ENCODE measurements at regions not wholly inside any gene's neighbourhood (a gene's known extent, or its start where the extent isn't known, plus 50 kb on each side); places are given as distances from the start of the nearest gene placed in this dataset.

DNA sequence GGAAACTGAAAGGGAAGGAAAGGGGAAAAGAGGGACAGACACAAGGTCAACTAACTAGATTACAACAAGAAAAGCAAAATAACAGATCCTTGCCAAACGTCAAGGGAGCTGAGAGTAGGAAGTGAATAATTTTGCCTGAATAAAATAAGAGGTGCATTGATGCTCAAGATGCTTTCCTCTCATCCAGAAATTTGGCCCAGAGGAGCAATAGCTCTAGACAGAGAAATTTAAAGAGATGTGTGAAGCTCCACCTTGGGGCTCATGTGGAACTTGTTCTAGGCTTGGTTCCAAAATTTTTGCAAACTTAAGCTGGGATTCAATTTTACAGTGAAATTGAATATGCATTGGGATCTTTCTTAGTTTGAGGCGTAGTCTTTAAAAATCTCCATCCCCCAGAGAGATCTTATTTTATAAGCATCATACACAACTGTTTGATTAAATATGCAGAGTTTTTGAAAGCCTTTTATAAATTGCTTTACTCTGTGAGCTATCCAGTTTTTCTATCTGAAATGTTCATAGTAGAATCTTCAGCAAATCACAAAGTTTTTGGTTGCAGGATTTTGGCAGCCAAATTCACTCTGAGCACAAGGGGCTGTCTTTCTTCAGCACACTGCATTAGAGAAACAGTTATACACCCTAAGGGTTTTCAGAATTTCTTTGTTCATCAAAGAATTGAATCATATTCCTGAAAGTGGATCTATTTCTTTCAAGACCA is 1159.5 kb downstream of the ADGRL3 start:
- DNase-seq (ENCODE audit: low read depth, low spot score) (no peak), ATAC-seq (no peak), FAIRE-seq (no peak)
- TF ChIP-seq GABPA (IDR thresholded peaks at IDR 0.05; ENCODE audit: low read depth), result no peak
- no peak for TF ChIP-seq IKZF2 (IDR thresholded peaks at IDR 0.05)
- no peak for TF ChIP-seq IRF4 (IDR thresholded peaks at IDR 0.05; ENCODE audit: low read depth, low read length)
- no peak for TF ChIP-seq POU2F2 (IDR thresholded peaks at IDR 0.05; ENCODE audit: borderline replicate concordance, low read depth, low read length)
- no peak for TF ChIP-seq TCF7 (IDR thresholded peaks at IDR 0.05; ENCODE audit: borderline replicate concordance)
- no peak for TF ChIP-seq TCF12 (IDR thresholded peaks at IDR 0.05; ENCODE audit: low read depth, low read length)
- TF ChIP-seq SRF (IDR thresholded peaks at IDR 0.05; ENCODE audit: low read depth in 2 of 2, low read length in 2 of 2), result no peak
- TF ChIP-seq NRF1 (conservative IDR thresholded peaks at IDR 0.05; ENCODE audit: low read depth, low read length), result no peak
- no peak for TF ChIP-seq KAT2A (conservative IDR thresholded peaks at IDR 0.05; ENCODE audit: control insufficient read depth, low read depth, low read length)
- no peak for TF ChIP-seq GATAD2B (conservative IDR thresholded peaks at IDR 0.05; ENCODE audit: low read depth)
- TF ChIP-seq ETV6 (conservative IDR thresholded peaks at IDR 0.05 in 1 of 2, IDR thresholded peaks at IDR 0.05 in 1 of 2; ENCODE audit: borderline replicate concordance in 1 of 2, low read depth in 1 of 2), result no peak
- no peak for TF ChIP-seq RCOR1 (conservative IDR thresholded peaks at IDR 0.05; ENCODE audit: low read depth, low read length)
- TF ChIP-seq BCL11A (IDR thresholded peaks at IDR 0.05; ENCODE audit: low read depth, low read length), result no peak
- TF ChIP-seq ZNF384 (IDR thresholded peaks at IDR 0.05; ENCODE audit: borderline replicate concordance, low read depth, low read length), result no peak
- TF ChIP-seq ZBTB11 (CRISPR knock-in tag; IDR thresholded peaks at IDR 0.05), result no peak
- no peak for TF ChIP-seq ESRRA (IDR thresholded peaks at IDR 0.05; ENCODE audit: low read length)
- TF ChIP-seq NR2C1 (IDR thresholded peaks at IDR 0.05), result no peak
- TF ChIP-seq, protein P1, sequence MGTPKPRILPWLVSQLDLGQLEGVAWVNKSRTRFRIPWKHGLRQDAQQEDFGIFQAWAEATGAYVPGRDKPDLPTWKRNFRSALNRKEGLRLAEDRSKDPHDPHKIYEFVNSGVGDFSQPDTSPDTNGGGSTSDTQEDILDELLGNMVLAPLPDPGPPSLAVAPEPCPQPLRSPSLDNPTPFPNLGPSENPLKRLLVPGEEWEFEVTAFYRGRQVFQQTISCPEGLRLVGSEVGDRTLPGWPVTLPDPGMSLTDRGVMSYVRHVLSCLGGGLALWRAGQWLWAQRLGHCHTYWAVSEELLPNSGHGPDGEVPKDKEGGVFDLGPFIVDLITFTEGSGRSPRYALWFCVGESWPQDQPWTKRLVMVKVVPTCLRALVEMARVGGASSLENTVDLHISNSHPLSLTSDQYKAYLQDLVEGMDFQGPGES (IDR thresholded peaks at IDR 0.05), result no peak
- in situ Hi-C loops (cut with MboI) (no loop called here), intact Hi-C loops (cut with micrococcal nuclease; ENCODE audit: unreplicated experiment) (no loop called here)
- no peaks in the 10 kb centered on the region for H3K4me1 ChIP-seq (ENCODE audit: control insufficient read depth, insufficient read depth, low read length)
- ChIA-PET CTCF (interaction anchor here (1.0 to 1.1 kb wide), 2 partner anchors 12 to 17 kb away, joined by 3 to 4 read pairs; no protein-coding TSS in a partner anchor), POLR2A (no interaction called here), RAD21 (ENCODE audit: unreplicated experiment) (no interaction called here), SMC1A (ENCODE audit: uncharacterized antibody, unreplicated experiment) (interaction anchor here (1.1 to 1.2 kb wide), 2 partner anchors 9 to 10 kb away, joined by 3 to 8 read pairs; no protein-coding TSS in a partner anchor)
- no peak overlapping the region for H3K27ac ChIP-seq (ENCODE audit: control insufficient read depth, insufficient read depth)
- no peak overlapping the region for H3K4me2 ChIP-seq (ENCODE audit: control insufficient read depth, insufficient read depth)
- no peak overlapping the region for H3K9ac ChIP-seq (ENCODE audit: control insufficient read depth, insufficient read depth, low read length)
- no peaks in the 10 kb centered on the region for H3K79me2 ChIP-seq (ENCODE audit: control insufficient read depth, insufficient read depth, low read length)
- no TSS peak for BruUV-seq (replicated peaks)
- no peaks in the 10 kb centered on the region for H4K20me1 ChIP-seq (ENCODE audit: control insufficient read depth, insufficient read depth)
- no peak overlapping the region for H2AFZ ChIP-seq (ENCODE audit: control insufficient read depth, low read depth, low read length)
- WGBS (ENCODE audit: insufficient coverage, insufficient replicate concordance, low lambda C conversion rate, missing lambda C conversion rate), result 0% methylated on average over 2 of the region's 2 CpGs
- H3K9me3 ChIP-seq (replicated peaks; ENCODE audit: control insufficient read depth, insufficient read depth, low read length), result no peaks in the 10 kb centered on the region
- no peaks in the 10 kb centered on the region for H3K36me3 ChIP-seq (ENCODE audit: control insufficient read depth in 2 of 2, insufficient read depth in 2 of 2, low read length in 1 of 2)
- no peaks in the 10 kb centered on the region for H3K27me3 ChIP-seq (replicated peaks in 1 of 2; ENCODE audit: control insufficient read depth in 2 of 2, insufficient read depth in 2 of 2, low read length in 1 of 2)
- no peak overlapping the region for H3K4me3 ChIP-seq

Measured in GM12878 (cell line).